Glomerular visceral epithelial cell (primary cell): ENCODE measurements at regions not wholly inside any gene's neighbourhood (a gene's known extent, or its start where the extent isn't known, plus 50 kb on each side); places are given as distances from the start of the nearest gene placed in this dataset.
"Not testable (repeated sequence)": the region's sequence is repeated elsewhere in the genome, so short reads cannot be mapped to it uniquely, and the experiment has no call there.

Experiments used
- DNase-seq: peaks from one replicate; pipeline ENCODE4 v3.0.0-alpha.2; 2016; ENCODE audit errors: extremely low spot score

GRCh38 chr21:35401476-35401875, 352.4 kb upstream of the RUNX1 start:
- DNase-seq, result peak; percentile 25

- DNase-seq, result peak; percentile 68
Measured at GRCh38 chr21:35400233-35400939, 351.3 kb upstream of the RUNX1 start.

- no peak for DNase-seq
Measured at GRCh38 chr21:35399706-35400105, 350.6 kb upstream of the RUNX1 start.

- no peak for DNase-seq
Measured at GRCh38 chr21:35399002-35399530, 350.0 kb upstream of the RUNX1 start.

GRCh38 chr21:35398346-35398982, 349.4 kb upstream of the RUNX1 start:
- DNase-seq, result peak; percentile 23

- DNase-seq, result no peak
Measured at GRCh38 chr21:35397781-35398180, 348.7 kb upstream of the RUNX1 start.

- no peak for DNase-seq
Measured at GRCh38 chr21:35396655-35397054, 347.6 kb upstream of the RUNX1 start.

- peak; percentile 18 for DNase-seq
Measured at GRCh38 chr21:35395728-35396127, 346.6 kb upstream of the RUNX1 start.

GRCh38 chr21:35394634-35395369, 345.7 kb upstream of the RUNX1 start:
- DNase-seq, result peak; percentile 21

- no peak for DNase-seq
Measured at GRCh38 chr21:35394049-35394448, 344.9 kb upstream of the RUNX1 start.

GRCh38 chr21:35390013-35390776, 341.1 kb upstream of the RUNX1 start:
- DNase-seq, result peak; percentile 92

- no peak for DNase-seq
Measured at GRCh38 chr21:35386491-35387079, 337.5 kb upstream of the RUNX1 start.

GRCh38 chr21:35384375-35384774, 335.3 kb upstream of the RUNX1 start:
- no peak for DNase-seq

- no peak for DNase-seq
Measured at GRCh38 chr21:35382696-35383095, 333.6 kb upstream of the RUNX1 start.

GRCh38 chr21:35381743-35382310, 332.7 kb upstream of the RUNX1 start:
- no peak for DNase-seq

- not testable (repeated sequence) for DNase-seq
Measured at GRCh38 chr21:35380304-35380703, 331.2 kb upstream of the RUNX1 start.

- no peak for DNase-seq
Measured at GRCh38 chr21:35378881-35379280, 329.8 kb upstream of the RUNX1 start.

GRCh38 chr21:35377505-35378090, 328.5 kb upstream of the RUNX1 start:
- no peak for DNase-seq

GRCh38 chr21:35376406-35377135, 327.5 kb upstream of the RUNX1 start:
- no peak for DNase-seq

GRCh38 chr21:35375115-35375514, 326.0 kb upstream of the RUNX1 start:
- DNase-seq, result peak; percentile 53
